HEK293T (cell line): ENCODE measurements at regions not wholly inside any gene's neighbourhood (a gene's known extent, or its start where the extent isn't known, plus 50 kb on each side); places are given as distances from the start of the nearest gene placed in this dataset.

Experiments
- CTBP1 ChIP-seq: fragments of 450-650 bp; IDR thresholded peaks from 2 replicates; pipeline ENCODE4 v1.6.1; 2016; ENCODE audit warnings: borderline replicate concordance
- FOXM1 ChIP-seq: fragments of 450-650 bp; IDR thresholded peaks from 2 replicates; pipeline ENCODE4 v1.6.1; 2017; ENCODE audit warnings: mild to moderate bottlenecking, borderline replicate concordance
- HDGF ChIP-seq: fragments of 450-650 bp; IDR thresholded peaks from 2 replicates; pipeline ENCODE4 v1.6.1; 2017; ENCODE audit warnings: antibody characterized with exemption, borderline replicate concordance

- TF ChIP-seq HDGF = no peak
- no peak for TF ChIP-seq FOXM1
- no peak for TF ChIP-seq CTBP1
Observed at GRCh38 chr5:2006193-2006970, 123.7 kb upstream of the IRX4 start.
